H1 (cell line): ENCODE measurements at regions not wholly inside any gene's neighbourhood (a gene's known extent, or its start where the extent isn't known, plus 50 kb on each side); places are given as distances from the start of the nearest gene placed in this dataset.

Experiments
- RAD21 ChIP-seq, 2 experiments: IDR thresholded peaks in 1 of 2; conservative IDR thresholded peaks in 1 of 2; 2 replicates each; pipeline ENCODE4 v1.6.1; 2011; ENCODE audit warnings: low read depth in 2 of 2, low read length in 2 of 2, improper control_type of control experiment in 1 of 2, inconsistent platforms in 1 of 2, mild to moderate bottlenecking in 1 of 2, moderate library complexity in 1 of 2
- SAP30 ChIP-seq: fragments of 300-600 bp; sonication (generic); IDR thresholded peaks from 2 replicates; pipeline ENCODE4 v1.7.1; 2012; ENCODE audit warnings: low read length, moderate library complexity, mild to moderate bottlenecking, inconsistent platforms; ENCODE audit not compliant: insufficient read depth, insufficient replicate concordance

DNA sequence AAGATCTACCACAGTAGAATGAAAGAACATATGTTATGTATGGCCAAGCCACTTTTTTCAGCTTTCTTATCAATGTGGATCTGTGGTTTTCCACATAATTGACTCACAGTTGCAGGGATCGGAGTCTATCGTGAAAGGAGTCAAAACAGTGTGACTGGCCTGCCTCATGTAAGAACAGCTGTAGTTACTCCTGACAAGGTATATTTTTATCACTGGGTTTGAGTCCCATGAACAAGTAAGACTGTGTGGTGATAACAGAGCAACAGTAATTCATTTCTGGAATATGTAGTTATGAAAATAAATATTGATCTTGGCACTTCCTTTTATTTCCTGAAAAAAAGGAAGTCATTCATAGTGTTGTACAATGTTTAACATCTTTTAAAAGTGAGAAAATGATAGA is 416.6 kb downstream of the KLF12 start (continued):
- TF ChIP-seq RAD21 (IDR thresholded peaks at IDR 0.05 in 1 of 2, conservative IDR thresholded peaks at IDR 0.05 in 1 of 2; ENCODE audit: low read depth in 2 of 2, low read length in 2 of 2) (no peak), SAP30 (no peak)
